Choroid plexus epithelial cell (primary cell): ENCODE measurements at regions not wholly inside any gene's neighbourhood (a gene's known extent, or its start where the extent isn't known, plus 50 kb on each side); places are given as distances from the start of the nearest gene placed in this dataset.

Source experiments
- DNase-seq: peaks from one replicate; pipeline ENCODE4 v3.0.0-alpha.2; 2010; ENCODE audit warnings: low read depth
- H3K4me3 ChIP-seq: 2 replicates; pipeline ENCODE4 v1.5.1; 2011; ENCODE audit warnings: low read depth, mild to moderate bottlenecking, control low read depth, low read length, moderate library complexity
- CTCF ChIP-seq: conservative IDR thresholded peaks from 2 replicates; pipeline ENCODE4 v1.5.1; 2011; ENCODE audit warnings: low read depth, mild to moderate bottlenecking, control low read depth, inconsistent platforms, low read length, moderate library complexity

- DNase-seq, result no peak
- no peak for TF ChIP-seq CTCF
Measured at GRCh38 chr3:139129892-139130291, 85.2 kb upstream of the PRR23C start.

GRCh38 chr3:139130390-139131140 lies 85.9 kb upstream of the PRR23C start:
- no peak for DNase-seq

More at GRCh38 chr3:139129892-139130291, 85.2 kb upstream of the PRR23C start:
- H3K4me3 ChIP-seq, result no peak overlapping the region

GRCh38 chr3:139131951-139132350 lies 87.3 kb upstream of the PRR23C start:
- no peak for DNase-seq
- no peak overlapping the region for H3K4me3 ChIP-seq
- TF ChIP-seq CTCF, result no peak

More at GRCh38 chr3:139130390-139131140, 85.9 kb upstream of the PRR23C start:
- no peak for TF ChIP-seq CTCF
- H3K4me3 ChIP-seq, result no peak overlapping the region

- H3K4me3 ChIP-seq, result no peak overlapping the region
- TF ChIP-seq CTCF, result no peak
- DNase-seq, result no peak
Measured at GRCh38 chr3:139132976-139133375, 88.3 kb upstream of the PRR23C start.

- no peak for DNase-seq
Measured at GRCh38 chr3:139134678-139135372, 90.1 kb upstream of the PRR23C start.

GRCh38 chr3:139135657-139136056 lies 91.0 kb upstream of the PRR23C start:
- TF ChIP-seq CTCF, result no peak
- no peak overlapping the region for H3K4me3 ChIP-seq
- DNase-seq, result no peak

More at GRCh38 chr3:139134678-139135372, 90.1 kb upstream of the PRR23C start:
- no peak overlapping the region for H3K4me3 ChIP-seq
- no peak for TF ChIP-seq CTCF
